Cardiac muscle cell (in vitro differentiated cells and primary cell): ENCODE measurements at regions not wholly inside any gene's neighbourhood (a gene's known extent, or its start where the extent isn't known, plus 50 kb on each side); places are given as distances from the start of the nearest gene placed in this dataset.

Source experiments
- DNase-seq, 2 donors: peaks; one replicate each; pipeline versions ENCODE4 v3.0.0 to v3.0.0-alpha.2; 2010 to 2017; ENCODE audit warnings: low read depth in 1 of 2, low spot score in 1 of 2
- H3K27ac ChIP-seq: fragments of 200-600 bp; sonication (generic); 2 replicates; pipeline ENCODE4 v1.5.1; 2016
- H3K27me3 ChIP-seq: fragments of 200-600 bp; sonication (generic); 2 replicates; pipeline ENCODE4 v1.6.0; 2016; ENCODE audit warnings: control low read depth
- H3K36me3 ChIP-seq: fragments of 200-600 bp; sonication (generic); 2 replicates; pipeline ENCODE4 v1.5.1; 2016; ENCODE audit warnings: control low read depth
- H3K4me1 ChIP-seq: fragments of 200-600 bp; sonication (generic); 2 replicates; pipeline ENCODE4 v1.8.1; 2017; ENCODE audit warnings: low read depth, mild to moderate bottlenecking, mixed run types
- H3K4me3 ChIP-seq: fragments of 200-600 bp; sonication (generic); 2 replicates; pipeline ENCODE4 v1.5.1; 2016; ENCODE audit warnings: mild to moderate bottlenecking
- H3K9me3 ChIP-seq: fragments of 200-600 bp; sonication (generic); 2 replicates; pipeline ENCODE4 v1.5.1; 2017; ENCODE audit warnings: low read depth, mild to moderate bottlenecking, control low read depth
- TF ChIP-seq, protein P1 (sequence below): IDR thresholded peaks from 2 replicates; pipeline ENCODE4 v1.5.1; 2012; ENCODE audit warnings: low read depth, mild to moderate bottlenecking, low read length

GRCh38 chr7:118132764-118133163 is 51.2 kb upstream of the LSM8 start:
- TF ChIP-seq, protein P1, sequence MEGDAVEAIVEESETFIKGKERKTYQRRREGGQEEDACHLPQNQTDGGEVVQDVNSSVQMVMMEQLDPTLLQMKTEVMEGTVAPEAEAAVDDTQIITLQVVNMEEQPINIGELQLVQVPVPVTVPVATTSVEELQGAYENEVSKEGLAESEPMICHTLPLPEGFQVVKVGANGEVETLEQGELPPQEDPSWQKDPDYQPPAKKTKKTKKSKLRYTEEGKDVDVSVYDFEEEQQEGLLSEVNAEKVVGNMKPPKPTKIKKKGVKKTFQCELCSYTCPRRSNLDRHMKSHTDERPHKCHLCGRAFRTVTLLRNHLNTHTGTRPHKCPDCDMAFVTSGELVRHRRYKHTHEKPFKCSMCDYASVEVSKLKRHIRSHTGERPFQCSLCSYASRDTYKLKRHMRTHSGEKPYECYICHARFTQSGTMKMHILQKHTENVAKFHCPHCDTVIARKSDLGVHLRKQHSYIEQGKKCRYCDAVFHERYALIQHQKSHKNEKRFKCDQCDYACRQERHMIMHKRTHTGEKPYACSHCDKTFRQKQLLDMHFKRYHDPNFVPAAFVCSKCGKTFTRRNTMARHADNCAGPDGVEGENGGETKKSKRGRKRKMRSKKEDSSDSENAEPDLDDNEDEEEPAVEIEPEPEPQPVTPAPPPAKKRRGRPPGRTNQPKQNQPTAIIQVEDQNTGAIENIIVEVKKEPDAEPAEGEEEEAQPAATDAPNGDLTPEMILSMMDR: no peak
- no peaks in the 10 kb centered on the region for H3K9me3 ChIP-seq
- no peaks in the 10 kb centered on the region for H3K4me1 ChIP-seq
- no peak overlapping the region for H3K27ac ChIP-seq
- H3K36me3 ChIP-seq: no peaks in the 10 kb centered on the region
- no peaks in the 10 kb centered on the region for H3K27me3 ChIP-seq
- H3K4me3 ChIP-seq: no peak overlapping the region
- DNase-seq: no peak
